Peyer's patch (tissue), 4 donors: ENCODE measurements at regions not wholly inside any gene's neighbourhood (a gene's known extent, or its start where the extent isn't known, plus 50 kb on each side); places are given as distances from the start of the nearest gene placed in this dataset.

Experiments used
- CTCF ChIP-seq, 6 experiments: fragments of 450-650 bp in 4 of 6; fragments of 200-600 bp in 2 of 6; sonication (generic) in 1 of 6; IDR thresholded peaks; one replicate each; pipeline ENCODE4 v1.5.1; 2017 to 2019; ENCODE audit warnings: antibody characterized with exemption in 6 of 6, mild to moderate bottlenecking in 3 of 6, moderate library complexity in 1 of 6
- POLR2A ChIP-seq, 2 donors: fragments of 450-650 bp; IDR thresholded peaks; one replicate each; pipeline ENCODE4 v1.5.1; 2017; ENCODE audit warnings: antibody characterized with exemption in 2 of 2, mild to moderate bottlenecking in 2 of 2, moderate library complexity in 2 of 2

DNA sequence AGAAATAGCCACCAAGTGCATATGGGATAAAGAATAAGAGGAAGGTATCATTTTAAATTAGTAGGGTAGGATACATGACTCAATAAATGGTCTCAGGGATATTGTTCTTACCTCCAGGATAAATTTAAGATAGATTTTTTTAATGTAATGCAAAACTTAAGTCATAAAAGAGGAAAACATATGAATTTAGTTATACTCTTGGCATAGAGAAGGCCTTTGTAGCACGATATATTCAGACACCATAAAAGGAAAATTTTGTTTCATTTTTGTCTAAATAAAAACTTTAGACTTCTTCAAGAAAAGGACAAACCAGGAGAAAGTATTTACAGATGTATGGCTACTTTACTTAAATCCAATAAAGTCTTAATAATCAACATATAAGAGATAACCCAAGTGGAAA, 78.5 kb upstream of the CAB39 start:
- TF ChIP-seq CTCF (IDR thresholded peaks at IDR 0.05): no peak
- no peak for TF ChIP-seq POLR2A (IDR thresholded peaks at IDR 0.05)
